Mononuclear cell (primary cell): ENCODE measurements at regions not wholly inside any gene's neighbourhood (a gene's known extent, or its start where the extent isn't known, plus 50 kb on each side); places are given as distances from the start of the nearest gene placed in this dataset.

Source experiments
- H3K27me3 ChIP-seq: 2 replicates; pipeline ENCODE4 v1.6.0; 2011; ENCODE audit warnings: low read length, control low read depth; ENCODE audit not compliant: insufficient read depth
- H3K4me1 ChIP-seq: 2 replicates; pipeline ENCODE4 v1.5.1; 2011; ENCODE audit warnings: mild to moderate bottlenecking, low read length, control low read depth; ENCODE audit not compliant: insufficient read depth
- H3K4me3 ChIP-seq: 2 replicates; pipeline ENCODE4 v1.5.1; 2011; ENCODE audit warnings: mild to moderate bottlenecking, low read length, moderate library complexity
- H3K9me3 ChIP-seq: 2 replicates; pipeline ENCODE4 v1.5.1; 2011; ENCODE audit warnings: low read depth, mild to moderate bottlenecking, control low read depth, low read length

- no peaks in the 10 kb centered on the region for H3K4me1 ChIP-seq
- no peaks in the 10 kb centered on the region for H3K27me3 ChIP-seq
- no peak overlapping the region for H3K4me3 ChIP-seq
- H3K9me3 ChIP-seq = no peaks in the 10 kb centered on the region
These were observed 365.2 kb upstream of the ZMIZ1 start for GRCh38 chr10:78703593-78703992.

GRCh38 chr10:78706256-78706655 is 362.5 kb upstream of the ZMIZ1 start:
- no peaks in the 10 kb centered on the region for H3K4me1 ChIP-seq
- H3K4me3 ChIP-seq = no peak overlapping the region
- no peaks in the 10 kb centered on the region for H3K27me3 ChIP-seq
- H3K9me3 ChIP-seq = no peaks in the 10 kb centered on the region

GRCh38 chr10:78706726-78707540 is 361.8 kb upstream of the ZMIZ1 start:
- H3K4me3 ChIP-seq = no peak overlapping the region
- no peaks in the 10 kb centered on the region for H3K4me1 ChIP-seq
- no peaks in the 10 kb centered on the region for H3K9me3 ChIP-seq
- no peaks in the 10 kb centered on the region for H3K27me3 ChIP-seq

- H3K27me3 ChIP-seq = no peaks in the 10 kb centered on the region
- H3K4me1 ChIP-seq = no peaks in the 10 kb centered on the region
- H3K9me3 ChIP-seq = no peaks in the 10 kb centered on the region
- no peak overlapping the region for H3K4me3 ChIP-seq
These were observed 361.0 kb upstream of the ZMIZ1 start for GRCh38 chr10:78707745-78708144.

- Histone ChIP-seq H3K27me3 (no peaks in the 10 kb centered on the region), H3K9me3 (no peaks in the 10 kb centered on the region), H3K4me1 (no peaks in the 10 kb centered on the region), H3K4me3 (no peak overlapping the region)
These were observed 356.6 kb upstream of the ZMIZ1 start for GRCh38 chr10:78712147-78712546.

- H3K4me3 ChIP-seq = no peak overlapping the region
- no peaks in the 10 kb centered on the region for H3K27me3 ChIP-seq
- no peaks in the 10 kb centered on the region for H3K9me3 ChIP-seq
- no peaks in the 10 kb centered on the region for H3K4me1 ChIP-seq
These were observed 355.1 kb upstream of the ZMIZ1 start for GRCh38 chr10:78713659-78714058.

GRCh38 chr10:78714225-78714624 is 354.5 kb upstream of the ZMIZ1 start:
- H3K9me3 ChIP-seq = no peaks in the 10 kb centered on the region
- no peaks in the 10 kb centered on the region for H3K27me3 ChIP-seq
- no peak overlapping the region for H3K4me3 ChIP-seq
- no peaks in the 10 kb centered on the region for H3K4me1 ChIP-seq

GRCh38 chr10:78715435-78715834 is 353.3 kb upstream of the ZMIZ1 start:
- Histone ChIP-seq H3K4me3 (no peak overlapping the region), H3K4me1 (no peaks in the 10 kb centered on the region), H3K9me3 (no peaks in the 10 kb centered on the region), H3K27me3 (no peaks in the 10 kb centered on the region)

GRCh38 chr10:78716043-78716660 is 352.6 kb upstream of the ZMIZ1 start:
- no peak overlapping the region for H3K4me3 ChIP-seq
- H3K9me3 ChIP-seq = no peaks in the 10 kb centered on the region
- no peaks in the 10 kb centered on the region for H3K4me1 ChIP-seq
- peaks cover 1% of the 10 kb centered on the region for H3K27me3 ChIP-seq

- Histone ChIP-seq H3K4me3 (no peak overlapping the region), H3K27me3 (peaks cover 2% of the 10 kb centered on the region), H3K9me3 (no peaks in the 10 kb centered on the region), H3K4me1 (no peaks in the 10 kb centered on the region)
These were observed 351.6 kb upstream of the ZMIZ1 start for GRCh38 chr10:78717200-78717599.

- no peaks in the 10 kb centered on the region for H3K4me1 ChIP-seq
- H3K4me3 ChIP-seq = no peak overlapping the region
- H3K27me3 ChIP-seq = peaks cover 2% of the 10 kb centered on the region
- no peaks in the 10 kb centered on the region for H3K9me3 ChIP-seq
These were observed 350.7 kb upstream of the ZMIZ1 start for GRCh38 chr10:78718032-78718572.

GRCh38 chr10:78719276-78719675 is 349.5 kb upstream of the ZMIZ1 start:
- H3K9me3 ChIP-seq = no peaks in the 10 kb centered on the region
- peaks cover 2% of the 10 kb centered on the region for H3K27me3 ChIP-seq
- H3K4me3 ChIP-seq = no peak overlapping the region
- H3K4me1 ChIP-seq = no peaks in the 10 kb centered on the region

- no peaks in the 10 kb centered on the region for H3K4me1 ChIP-seq
- H3K27me3 ChIP-seq = peaks cover 2% of the 10 kb centered on the region
- no peak overlapping the region for H3K4me3 ChIP-seq
- H3K9me3 ChIP-seq = no peaks in the 10 kb centered on the region
These were observed 348.7 kb upstream of the ZMIZ1 start for GRCh38 chr10:78720091-78720490.

GRCh38 chr10:78721231-78721630 is 347.5 kb upstream of the ZMIZ1 start:
- Histone ChIP-seq H3K4me3 (no peak overlapping the region), H3K27me3 (peaks cover 2% of the 10 kb centered on the region), H3K9me3 (no peaks in the 10 kb centered on the region), H3K4me1 (no peaks in the 10 kb centered on the region)

GRCh38 chr10:78724846-78725245 is 343.9 kb upstream of the ZMIZ1 start:
- Histone ChIP-seq H3K4me3 (no peak overlapping the region), H3K9me3 (no peaks in the 10 kb centered on the region), H3K4me1 (no peaks in the 10 kb centered on the region), H3K27me3 (peaks cover 2% of the 10 kb centered on the region)

GRCh38 chr10:78726171-78726570 is 342.6 kb upstream of the ZMIZ1 start:
- no peak overlapping the region for H3K4me3 ChIP-seq
- H3K4me1 ChIP-seq = no peaks in the 10 kb centered on the region
- peaks cover under 1% of the 10 kb centered on the region for H3K27me3 ChIP-seq
- no peaks in the 10 kb centered on the region for H3K9me3 ChIP-seq
